ENCODE measurements at regions not wholly inside any gene's neighbourhood (a gene's known extent, or its start where the extent isn't known, plus 50 kb on each side); places are given as distances from the start of the nearest gene placed in this dataset.

GRCh38 chr15:70199540-70200410 is 102.1 kb upstream of the TLE3 start:
- WGBS, 3 donors = 53 to 68% (median 56%) methylated on average over 18 of the region's 18 CpGs
- no peak overlapping the region for H3K27ac ChIP-seq (ENCODE audit: low read depth, low read length)

- 84 to 92% (median 88%) methylated on average over 4 of the region's 4 CpGs for WGBS, 3 donors
- no peak overlapping the region for H3K27ac ChIP-seq (ENCODE audit: low read depth, low read length)
Observed at GRCh38 chr15:70199124-70199482, 101.4 kb upstream of the TLE3 start.

GRCh38 chr15:70198441-70199123 is 100.9 kb upstream of the TLE3 start:
- H3K27ac ChIP-seq (ENCODE audit: low read depth, low read length) = no peak overlapping the region
- WGBS, 3 donors = 86 to 93% (median 89%) methylated on average over 6 of the region's 6 CpGs

GRCh38 chr15:70197945-70198361 is 100.2 kb upstream of the TLE3 start:
- no peak overlapping the region for H3K27ac ChIP-seq (ENCODE audit: low read depth, low read length)
- 78 to 82% (median 80%) methylated on average over 9 of the region's 9 CpGs for WGBS, 3 donors

GRCh38 chr15:70197318-70197944 is 99.7 kb upstream of the TLE3 start:
- H3K27ac ChIP-seq (ENCODE audit: low read depth, low read length) = no peak overlapping the region
- WGBS, 3 donors = 90 to 93% (median 92%) methylated on average over 10 of the region's 10 CpGs

GRCh38 chr15:70196372-70197316 is 98.9 kb upstream of the TLE3 start:
- 63 to 76% (median 74%) methylated on average over 20 to 21 of the region's 21 CpGs for WGBS, 3 donors
- H3K27ac ChIP-seq (ENCODE audit: low read depth, low read length) = no peak overlapping the region

- H3K27ac ChIP-seq (ENCODE audit: low read depth, low read length) = no peak overlapping the region
- WGBS, 3 donors = 53 to 56% (median 55%) methylated on average over 12 to 13 of the region's 13 CpGs
Observed at GRCh38 chr15:70195587-70196305, 98.0 kb upstream of the TLE3 start.

- WGBS, 3 donors = 70 to 75% (median 70%) methylated on average over 7 of the region's 7 CpGs
- no peak overlapping the region for H3K27ac ChIP-seq (ENCODE audit: low read depth, low read length)
Observed at GRCh38 chr15:70195171-70195570, 97.5 kb upstream of the TLE3 start.

- H3K27ac ChIP-seq (ENCODE audit: low read depth, low read length) = no peak overlapping the region
- 95 to 96% (median 95%) methylated on average over 5 of the region's 5 CpGs for WGBS, 3 donors
Observed at GRCh38 chr15:70194266-70194665, 96.5 kb upstream of the TLE3 start.

GRCh38 chr15:70193734-70194133 is 96.0 kb upstream of the TLE3 start:
- H3K27ac ChIP-seq (ENCODE audit: low read depth, low read length) = no peak overlapping the region
- 95 to 97% (median 96%) methylated on average over 9 of the region's 9 CpGs for WGBS, 3 donors

GRCh38 chr15:70192490-70192889 is 94.8 kb upstream of the TLE3 start:
- H3K27ac ChIP-seq (ENCODE audit: low read depth, low read length) = no peak overlapping the region
- 76 to 94% (median 89%) methylated on average over 9 of the region's 9 CpGs for WGBS, 3 donors

- H3K27ac ChIP-seq (ENCODE audit: low read depth, low read length) = no peak overlapping the region
- 94 to 97% (median 95%) methylated on average over 3 of the region's 3 CpGs for WGBS, 3 donors
Observed at GRCh38 chr15:70192041-70192440, 94.3 kb upstream of the TLE3 start.

- H3K27ac ChIP-seq (ENCODE audit: low read depth, low read length) = no peak overlapping the region
- WGBS, 3 donors = 88 to 99% (median 97%) methylated on average over 5 of the region's 5 CpGs
Observed at GRCh38 chr15:70190965-70191364, 93.2 kb upstream of the TLE3 start.

- 87 to 94% (median 89%) methylated on average over 20 of the region's 20 CpGs for WGBS, 3 donors
Observed at GRCh38 chr15:70189826-70190695, 92.3 kb upstream of the TLE3 start.

GRCh38 chr15:70188286-70188685 is 90.6 kb upstream of the TLE3 start:
- 91 to 96% (median 95%) methylated on average over 4 of the region's 4 CpGs for WGBS, 3 donors
- no peak overlapping the region for H3K27ac ChIP-seq (ENCODE audit: low read depth, low read length)

More at GRCh38 chr15:70189826-70190695, 92.3 kb upstream of the TLE3 start:
- H3K27ac ChIP-seq (ENCODE audit: low read depth, low read length) = no peak overlapping the region

GRCh38 chr15:70187331-70187730 is 89.6 kb upstream of the TLE3 start:
- 86 to 93% (median 86%) methylated on average over 9 of the region's 9 CpGs for WGBS, 3 donors
- no peak overlapping the region for H3K27ac ChIP-seq (ENCODE audit: low read depth, low read length)

GRCh38 chr15:70186152-70186551 is 88.4 kb upstream of the TLE3 start:
- 88 to 97% (median 89%) methylated on average over 4 to 6 of the region's 6 CpGs for WGBS, 3 donors
- no peak overlapping the region for H3K27ac ChIP-seq (ENCODE audit: low read depth, low read length)

Data from adipose tissue (tissue), 3 donors.